ENCODE measurements at regions not wholly inside any gene's neighbourhood (a gene's known extent, or its start where the extent isn't known, plus 50 kb on each side); places are given as distances from the start of the nearest gene placed in this dataset.

- in situ Hi-C loops (cut with MboI; ENCODE audit: low sequenced_read_pairs) = no loop called here
Observed at GRCh38 chr5:155193029-155193428, 179.5 kb downstream of the KIF4B start.

GRCh38 chr5:155193483-155194107 lies 180.0 kb downstream of the KIF4B start:
- in situ Hi-C loops (cut with MboI; ENCODE audit: low sequenced_read_pairs) = no loop called here

- in situ Hi-C loops (cut with MboI; ENCODE audit: low sequenced_read_pairs) = no loop called here
Observed at GRCh38 chr5:155200608-155201007, 187.1 kb downstream of the KIF4B start.

GRCh38 chr5:155211764-155212163 lies 198.2 kb downstream of the KIF4B start:
- in situ Hi-C loops (cut with MboI; ENCODE audit: low sequenced_read_pairs) = no loop called here

GRCh38 chr5:155222393-155222792 lies 208.8 kb downstream of the KIF4B start:
- in situ Hi-C loops (cut with MboI; ENCODE audit: low sequenced_read_pairs) = no loop called here

- in situ Hi-C loops (cut with MboI; ENCODE audit: low sequenced_read_pairs) = no loop called here
Observed at GRCh38 chr5:155229135-155229534, 215.6 kb downstream of the KIF4B start.

- in situ Hi-C loops (cut with MboI; ENCODE audit: low sequenced_read_pairs) = no loop called here
Observed at GRCh38 chr5:155239803-155240202, 226.2 kb downstream of the KIF4B start.

- in situ Hi-C loops (cut with MboI; ENCODE audit: low sequenced_read_pairs) = no loop called here
Observed at GRCh38 chr5:155250596-155250995, 237.0 kb downstream of the KIF4B start.

- in situ Hi-C loops (cut with MboI; ENCODE audit: low sequenced_read_pairs) = no loop called here
Observed at GRCh38 chr5:155252025-155252424, 238.5 kb downstream of the KIF4B start.

- in situ Hi-C loops (cut with MboI; ENCODE audit: low sequenced_read_pairs) = no loop called here
Observed at GRCh38 chr5:155252717-155253116, 239.2 kb downstream of the KIF4B start.

- in situ Hi-C loops (cut with MboI; ENCODE audit: low sequenced_read_pairs) = no loop called here
Observed at GRCh38 chr5:155254399-155254798, 240.8 kb downstream of the KIF4B start.

- in situ Hi-C loops (cut with MboI; ENCODE audit: low sequenced_read_pairs) = no loop called here
Observed at GRCh38 chr5:155258161-155258560, 244.6 kb downstream of the KIF4B start.

GRCh38 chr5:155259648-155260047 lies 246.1 kb downstream of the KIF4B start:
- in situ Hi-C loops (cut with MboI; ENCODE audit: low sequenced_read_pairs) = no loop called here

- in situ Hi-C loops (cut with MboI; ENCODE audit: low sequenced_read_pairs) = no loop called here
Observed at GRCh38 chr5:155260798-155261197, 247.2 kb downstream of the KIF4B start.

GRCh38 chr5:155263381-155263780 lies 249.8 kb downstream of the KIF4B start:
- in situ Hi-C loops (cut with MboI; ENCODE audit: low sequenced_read_pairs) = no loop called here

- in situ Hi-C loops (cut with MboI; ENCODE audit: low sequenced_read_pairs) = no loop called here
Observed at GRCh38 chr5:155264809-155265208, 251.3 kb downstream of the KIF4B start.

- in situ Hi-C loops (cut with MboI; ENCODE audit: low sequenced_read_pairs) = no loop called here
Observed at GRCh38 chr5:155268770-155269425, 255.3 kb downstream of the KIF4B start.

- in situ Hi-C loops (cut with MboI; ENCODE audit: low sequenced_read_pairs) = no loop called here
Observed at GRCh38 chr5:155270725-155271124, 257.2 kb downstream of the KIF4B start.

GRCh38 chr5:155274484-155274883 lies 260.9 kb downstream of the KIF4B start:
- in situ Hi-C loops (cut with MboI; ENCODE audit: low sequenced_read_pairs) = no loop called here

GRCh38 chr5:155275222-155275621 lies 261.7 kb downstream of the KIF4B start:
- in situ Hi-C loops (cut with MboI; ENCODE audit: low sequenced_read_pairs) = no loop called here

GRCh38 chr5:155276231-155276630 lies 262.7 kb downstream of the KIF4B start:
- in situ Hi-C loops (cut with MboI; ENCODE audit: low sequenced_read_pairs) = no loop called here

- in situ Hi-C loops (cut with MboI; ENCODE audit: low sequenced_read_pairs) = no loop called here
Observed at GRCh38 chr5:155278532-155278931, 265.0 kb downstream of the KIF4B start.
